ENCODE measurements at regions not wholly inside any gene's neighbourhood (a gene's known extent, or its start where the extent isn't known, plus 50 kb on each side); places are given as distances from the start of the nearest gene placed in this dataset.

- no peak for FAIRE-seq
- no peaks in the 10 kb centered on the region for H3K4me1 ChIP-seq (ENCODE audit: insufficient read depth, low read length)
- Mint-ChIP-seq H3K9me3 (ENCODE audit: unreplicated experiment) (no peaks in the 10 kb centered on the region), H3K4me3 (ENCODE audit: unreplicated experiment) (no peak overlapping the region), H3K27ac (ENCODE audit: unreplicated experiment) (no peak overlapping the region), H3K36me3 (ENCODE audit: low read depth, unreplicated experiment) (no peaks in the 10 kb centered on the region), H3K27me3 (ENCODE audit: low read depth, unreplicated experiment) (no peaks in the 10 kb centered on the region), H3K4me1 (ENCODE audit: low read depth, unreplicated experiment) (no peaks in the 10 kb centered on the region)
- no peak for DNase-seq (ENCODE audit: low read depth)
- H3K27me3 ChIP-seq (ENCODE audit: insufficient read depth, low read length) = no peaks in the 10 kb centered on the region
- no peak overlapping the region for H3K27ac ChIP-seq (ENCODE audit: low read depth, low read length)
- H3K4me3 ChIP-seq (ENCODE audit: insufficient read depth, low read depth, low read length) = no peak overlapping the region
- H4K20me1 ChIP-seq (ENCODE audit: insufficient read depth, low read length) = no peaks in the 10 kb centered on the region
- H2AFZ ChIP-seq (ENCODE audit: low read depth, low read length) = no peak overlapping the region
- H3K9me3 ChIP-seq (ENCODE audit: insufficient read depth, low read depth, low read length) = no peaks in the 10 kb centered on the region
- H3K79me2 ChIP-seq (ENCODE audit: insufficient read depth, low read length) = no peaks in the 10 kb centered on the region
- H3K36me3 ChIP-seq (ENCODE audit: insufficient read depth, low read length) = no peaks in the 10 kb centered on the region
- H3K9ac ChIP-seq (ENCODE audit: low read length) = no peak overlapping the region
- no peak for TF ChIP-seq EZH2 (IDR thresholded peaks at IDR 0.05; ENCODE audit: insufficient read depth, low read length)
- TF ChIP-seq CTCF (IDR thresholded peaks at IDR 0.05; ENCODE audit: insufficient read depth, low read depth, low read length) = no peak
- H3K4me2 ChIP-seq (ENCODE audit: low read length) = no peak overlapping the region
These were observed 529.6 kb upstream of the SPANXN1 start for GRCh38 chrX:144717682-144718081.

DNA sequence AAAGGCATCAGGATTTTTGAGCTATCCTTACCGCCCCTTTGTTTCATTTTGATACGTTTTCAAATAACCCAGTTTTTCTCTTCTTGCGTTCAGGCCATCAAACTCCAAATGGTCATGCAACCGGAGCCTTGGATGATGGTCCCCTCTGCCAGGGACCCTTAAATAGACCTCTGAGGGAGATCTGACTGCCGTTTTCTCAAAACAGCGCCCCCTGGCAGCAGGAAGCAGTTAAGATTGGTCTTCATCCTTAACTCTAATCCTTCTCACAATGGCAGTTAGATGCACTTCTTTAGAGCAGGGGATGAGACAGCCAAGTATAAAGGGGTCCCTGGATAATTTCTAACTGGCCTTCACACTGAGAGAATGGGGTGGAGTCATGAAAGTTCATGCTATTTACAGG lies 525.0 kb upstream of the SPANXN1 start:
- no peak overlapping the region for H3K4me3 ChIP-seq (ENCODE audit: insufficient read depth, low read depth, low read length)
- H3K9me3 ChIP-seq (ENCODE audit: insufficient read depth, low read depth, low read length) = no peaks in the 10 kb centered on the region
- no peaks in the 10 kb centered on the region for H3K27me3 ChIP-seq (ENCODE audit: insufficient read depth, low read length)
- H3K36me3 ChIP-seq (ENCODE audit: insufficient read depth, low read length) = no peaks in the 10 kb centered on the region
- H3K4me1 ChIP-seq (ENCODE audit: insufficient read depth, low read length) = no peaks in the 10 kb centered on the region
- TF ChIP-seq EZH2 (IDR thresholded peaks at IDR 0.05; ENCODE audit: insufficient read depth, low read length) (no peak), CTCF (IDR thresholded peaks at IDR 0.05; ENCODE audit: insufficient read depth, low read depth, low read length) (no peak)
- H3K4me2 ChIP-seq (ENCODE audit: low read length) = no peak overlapping the region
- no peaks in the 10 kb centered on the region for H3K9me3 Mint-ChIP-seq (ENCODE audit: unreplicated experiment)
- H2AFZ ChIP-seq (ENCODE audit: low read depth, low read length) = no peak overlapping the region
- no peaks in the 10 kb centered on the region for H4K20me1 ChIP-seq (ENCODE audit: insufficient read depth, low read length)
- H3K4me1 Mint-ChIP-seq (ENCODE audit: low read depth, unreplicated experiment) = no peaks in the 10 kb centered on the region
- no peaks in the 10 kb centered on the region for H3K36me3 Mint-ChIP-seq (ENCODE audit: low read depth, unreplicated experiment)
- no peak overlapping the region for H3K27ac ChIP-seq (ENCODE audit: low read depth, low read length)
- FAIRE-seq (no peak), DNase-seq (ENCODE audit: low read depth) (no peak)
- no peak overlapping the region for H3K27ac Mint-ChIP-seq (ENCODE audit: unreplicated experiment)
- no peaks in the 10 kb centered on the region for H3K79me2 ChIP-seq (ENCODE audit: insufficient read depth, low read length)
- H3K27me3 Mint-ChIP-seq (ENCODE audit: low read depth, unreplicated experiment) = no peaks in the 10 kb centered on the region
- no peak overlapping the region for H3K9ac ChIP-seq (ENCODE audit: low read length)
- no peak overlapping the region for H3K4me3 Mint-ChIP-seq (ENCODE audit: unreplicated experiment)

GRCh38 chrX:144730471-144730870 lies 516.8 kb upstream of the SPANXN1 start:
- H3K9me3 Mint-ChIP-seq (ENCODE audit: unreplicated experiment) = peaks cover 4% of the 10 kb centered on the region

More at GRCh38 chrX:144730471-144730870, 516.8 kb upstream of the SPANXN1 start:
- H3K27ac ChIP-seq (ENCODE audit: low read depth, low read length) = peak overlapping the region; percentile 33
- Mint-ChIP-seq H3K4me3 (ENCODE audit: unreplicated experiment) (no peak overlapping the region), H3K27me3 (ENCODE audit: low read depth, unreplicated experiment) (no peaks in the 10 kb centered on the region), H3K27ac (ENCODE audit: unreplicated experiment) (no peak overlapping the region), H3K36me3 (ENCODE audit: low read depth, unreplicated experiment) (no peaks in the 10 kb centered on the region), H3K4me1 (ENCODE audit: low read depth, unreplicated experiment) (no peaks in the 10 kb centered on the region)
- H3K4me2 ChIP-seq (ENCODE audit: low read length) = peak overlapping the region; percentile 41
- TF ChIP-seq CTCF (IDR thresholded peaks at IDR 0.05; ENCODE audit: insufficient read depth, low read depth, low read length) (no peak), EZH2 (IDR thresholded peaks at IDR 0.05; ENCODE audit: insufficient read depth, low read length) (no peak)
- no peaks in the 10 kb centered on the region for H3K36me3 ChIP-seq (ENCODE audit: insufficient read depth, low read length)
- H3K9ac ChIP-seq (ENCODE audit: low read length) = no peak overlapping the region
- FAIRE-seq (peak; percentile 74), DNase-seq (ENCODE audit: low read depth) (peak; percentile 8)
- H2AFZ ChIP-seq (ENCODE audit: low read depth, low read length) = no peak overlapping the region
- no peaks in the 10 kb centered on the region for H3K79me2 ChIP-seq (ENCODE audit: insufficient read depth, low read length)
- H3K4me1 ChIP-seq (ENCODE audit: insufficient read depth, low read length) = no peaks in the 10 kb centered on the region
- H3K9me3 ChIP-seq (ENCODE audit: insufficient read depth, low read depth, low read length) = no peaks in the 10 kb centered on the region
- no peak overlapping the region for H3K4me3 ChIP-seq (ENCODE audit: insufficient read depth, low read depth, low read length)
- no peaks in the 10 kb centered on the region for H4K20me1 ChIP-seq (ENCODE audit: insufficient read depth, low read length)
- no peaks in the 10 kb centered on the region for H3K27me3 ChIP-seq (ENCODE audit: insufficient read depth, low read length)
